Mesenchymal stem cell (in vitro differentiated cells and primary cell): ENCODE measurements at regions not wholly inside any gene's neighbourhood (a gene's known extent, or its start where the extent isn't known, plus 50 kb on each side); places are given as distances from the start of the nearest gene placed in this dataset.

ENCODE experiments used
- DNase-seq: peaks from one replicate; pipeline ENCODE4 v3.0.0-alpha.2; 2013
- H2AFZ ChIP-seq: one replicate; pipeline ENCODE4 v1.6.1; 2013; ENCODE audit warnings: low read depth, mild to moderate bottlenecking, control low read depth, inconsistent platforms, low read length, moderate library complexity
- H2AK5ac ChIP-seq: 2 replicates; pipeline ENCODE4 v1.6.1; 2013; ENCODE audit warnings: low read length, moderate library complexity, mild to moderate bottlenecking, inconsistent platforms; ENCODE audit not compliant: severe bottlenecking
- H2BK120ac ChIP-seq: one replicate; pipeline ENCODE4 v1.6.1; 2013; ENCODE audit warnings: low read depth, mild to moderate bottlenecking, inconsistent platforms, low read length, moderate library complexity
- H2BK12ac ChIP-seq, 2 experiments: one replicate each; pipeline ENCODE4 v1.6.1; 2013; ENCODE audit warnings: inconsistent platforms in 2 of 2, low read length in 2 of 2, mild to moderate bottlenecking in 2 of 2, moderate library complexity in 2 of 2, control low read depth in 1 of 2
- H2BK15ac ChIP-seq: one replicate; pipeline ENCODE4 v1.6.1; 2013; ENCODE audit warnings: mild to moderate bottlenecking, low read depth, inconsistent platforms; ENCODE audit not compliant: poor library complexity, severe bottlenecking
- H2BK5ac ChIP-seq: 2 replicates; pipeline ENCODE4 v1.6.1; 2013; ENCODE audit warnings: low read depth, mild to moderate bottlenecking, low read length, control low read depth, inconsistent platforms; ENCODE audit not compliant: poor library complexity, severe bottlenecking
- H3K14ac ChIP-seq, 2 experiments: one replicate each; pipeline ENCODE4 v1.6.1; 2013; ENCODE audit warnings: inconsistent platforms in 2 of 2, low read length in 2 of 2, control low read depth in 1 of 2, mild to moderate bottlenecking in 1 of 2, moderate library complexity in 1 of 2
- H3K18ac ChIP-seq, 2 experiments: one replicate each; pipeline ENCODE4 v1.6.1; 2013; ENCODE audit warnings: inconsistent platforms in 2 of 2, low read length in 2 of 2, control low read depth in 1 of 2, low read depth in 1 of 2, mild to moderate bottlenecking in 1 of 2
- H3K23ac ChIP-seq, 2 experiments: one replicate each; pipeline ENCODE4 v1.6.1; 2013; ENCODE audit warnings: inconsistent platforms in 2 of 2, low read length in 2 of 2, mild to moderate bottlenecking in 2 of 2, moderate library complexity in 2 of 2, control low read depth in 1 of 2
- H3K27ac ChIP-seq: 2 replicates; pipeline ENCODE4 v1.5.1; 2013; ENCODE audit warnings: mild to moderate bottlenecking, moderate library complexity, low read length, control low read depth, inconsistent platforms; ENCODE audit not compliant: poor library complexity, severe bottlenecking
- H3K27me3 ChIP-seq, 2 experiments: 2 replicates each; pipeline versions ENCODE4 v1.6.1 to v1.7.0; 2013; ENCODE audit warnings: low read length in 2 of 2, mild to moderate bottlenecking in 2 of 2, moderate library complexity in 2 of 2, control low read depth in 1 of 2, inconsistent platforms in 1 of 2; ENCODE audit not compliant: control insufficient read depth in 1 of 2, insufficient read depth in 1 of 2
- H3K36me3 ChIP-seq, 2 experiments: 2 replicates each; pipeline versions ENCODE4 v1.6.1 to v1.7.0; 2013; ENCODE audit warnings: low read length in 2 of 2, control low read depth in 1 of 2, inconsistent platforms in 1 of 2, low read depth in 1 of 2, mild to moderate bottlenecking in 1 of 2; ENCODE audit not compliant: insufficient read depth in 2 of 2, control insufficient read depth in 1 of 2
- H3K4ac ChIP-seq, 2 experiments: one replicate each; pipeline ENCODE4 v1.6.1; 2013; ENCODE audit warnings: inconsistent platforms in 2 of 2, low read length in 2 of 2, mild to moderate bottlenecking in 2 of 2, moderate library complexity in 2 of 2, control low read depth in 1 of 2, low read depth in 1 of 2
- H3K4me1 ChIP-seq: 2 replicates; pipeline ENCODE4 v1.6.1; 2013; ENCODE audit warnings: low read depth, low read length, control low read depth; ENCODE audit not compliant: control insufficient read depth, insufficient read depth
- H3K4me2 ChIP-seq: 2 replicates; pipeline ENCODE4 v1.6.1; 2013; ENCODE audit warnings: low read length, mild to moderate bottlenecking, inconsistent platforms; ENCODE audit not compliant: poor library complexity, severe bottlenecking
- H3K4me3 ChIP-seq, 2 experiments: 2 replicates each; pipeline versions ENCODE4 v1.5.1 to v1.7.0; 2013; ENCODE audit warnings: low read length in 2 of 2, mild to moderate bottlenecking in 2 of 2, control low read depth in 1 of 2, low read depth in 1 of 2; ENCODE audit not compliant: insufficient read depth in 1 of 2
- H3K79me1 ChIP-seq: replicated peaks from 2 replicates; pipeline ENCODE4 v1.6.1; 2013; ENCODE audit warnings: mild to moderate bottlenecking, control low read depth, low read length, inconsistent platforms; ENCODE audit not compliant: poor library complexity, severe bottlenecking
- H3K9ac ChIP-seq: 2 replicates; pipeline ENCODE4 v1.7.0; 2013; ENCODE audit warnings: mild to moderate bottlenecking, low read length, moderate library complexity
- H3K9me3 ChIP-seq: 2 replicates; pipeline ENCODE4 v1.7.0; 2013; ENCODE audit warnings: mild to moderate bottlenecking, low read length; ENCODE audit not compliant: control insufficient read depth
- H4K8ac ChIP-seq: one replicate; pipeline ENCODE4 v1.6.1; 2013; ENCODE audit warnings: inconsistent platforms, mild to moderate bottlenecking, low read length, moderate library complexity
- H4K91ac ChIP-seq: one replicate; pipeline ENCODE4 v1.6.1; 2013; ENCODE audit warnings: mild to moderate bottlenecking, low read length, inconsistent platforms
- WGBS: methylation state at CpG from one replicate; pipeline ENCODE4 v1.1.7; 2013; ENCODE audit warnings: mixed read lengths; 5-methylcytosine and 5-hydroxymethylcytosine counted together

GRCh38 chr6:119626884-119627619, 277.5 kb upstream of the MAN1A1 start:
- Histone ChIP-seq H2BK5ac (no peak overlapping the region), H2BK120ac (no peak overlapping the region), H2BK12ac (no peak overlapping the region), H3K4me1 (no peaks in the 10 kb centered on the region), H3K4me3 (no peak overlapping the region), H2AFZ (no peak overlapping the region), H3K27me3 (no peaks in the 10 kb centered on the region), H3K14ac (no peak overlapping the region), H3K79me1 (no peaks in the 10 kb centered on the region), H2AK5ac (no peak overlapping the region), H3K18ac (peak overlapping the region in 1 of 2 experiments; percentile 48), H4K8ac (no peak overlapping the region), H2BK15ac (no peak overlapping the region), H3K27ac (no peak overlapping the region), H3K9me3 (no peaks in the 10 kb centered on the region), H3K4me2 (no peak overlapping the region), H3K4ac (no peak overlapping the region), H3K36me3 (no peaks in the 10 kb centered on the region), H3K23ac (no peak overlapping the region), H3K9ac (peak overlapping the region; percentile 62), H4K91ac (no peak overlapping the region)
- DNase-seq: no peak
- WGBS: 96% methylated on average over 3 of the region's 4 CpGs

GRCh38 chr6:119620846-119621555, 271.4 kb upstream of the MAN1A1 start:
- H3K4me1 ChIP-seq: no peaks in the 10 kb centered on the region
- H3K27ac ChIP-seq: peak overlapping the region; percentile 83
- H4K91ac ChIP-seq: no peak overlapping the region
- no peak overlapping the region for H4K8ac ChIP-seq
- H3K9me3 ChIP-seq: no peaks in the 10 kb centered on the region
- no peak overlapping the region for H3K14ac ChIP-seq
- no peak overlapping the region for H2BK12ac ChIP-seq
- H3K4me3 ChIP-seq: peak overlapping the region in 1 of 2 experiments; percentile 11
- no peaks in the 10 kb centered on the region for H3K79me1 ChIP-seq
- no peak overlapping the region for H2BK5ac ChIP-seq
- peak overlapping the region; percentile 77 for H3K9ac ChIP-seq
- no peak overlapping the region for H3K4me2 ChIP-seq
- H2AFZ ChIP-seq: no peak overlapping the region
- H2BK15ac ChIP-seq: no peak overlapping the region
- peak overlapping the region in 1 of 2 experiments; percentile 62 for H3K18ac ChIP-seq
- H2AK5ac ChIP-seq: no peak overlapping the region
- peak; percentile 86 for DNase-seq
- H3K4ac ChIP-seq: no peak overlapping the region
- H3K27me3 ChIP-seq: no peaks in the 10 kb centered on the region
- WGBS: 0% methylated on average over 3 of the region's 4 CpGs
- no peak overlapping the region for H3K23ac ChIP-seq
- H2BK120ac ChIP-seq: peak overlapping the region; percentile 61
- H3K36me3 ChIP-seq: no peaks in the 10 kb centered on the region

- Histone ChIP-seq H3K36me3 (no peaks in the 10 kb centered on the region), H3K4ac (no peak overlapping the region), H2BK5ac (no peak overlapping the region), H3K27ac (no peak overlapping the region), H4K91ac (no peak overlapping the region), H4K8ac (no peak overlapping the region), H2BK120ac (no peak overlapping the region), H3K9ac (no peak overlapping the region), H2AFZ (no peak overlapping the region), H3K4me3 (no peak overlapping the region), H2BK15ac (peak overlapping the region; percentile 26), H2AK5ac (no peak overlapping the region), H3K4me1 (peaks cover 2% of the 10 kb centered on the region), H3K9me3 (no peaks in the 10 kb centered on the region), H3K79me1 (no peaks in the 10 kb centered on the region), H3K4me2 (no peak overlapping the region), H3K23ac (no peak overlapping the region), H2BK12ac (peak overlapping the region; percentile 77), H3K27me3 (no peaks in the 10 kb centered on the region), H3K18ac (peak overlapping the region in 1 of 2 experiments; percentile 14), H3K14ac (peak overlapping the region in 1 of 2 experiments; percentile 12)
- 70% methylated on average over 1 of the region's 1 CpG for WGBS
- no peak for DNase-seq
Measured at GRCh38 chr6:119614138-119614537, 264.6 kb upstream of the MAN1A1 start.

- Histone ChIP-seq H2AK5ac (no peak overlapping the region), H3K9me3 (no peaks in the 10 kb centered on the region), H3K4ac (no peak overlapping the region), H3K27ac (no peak overlapping the region), H2BK12ac (no peak overlapping the region), H3K23ac (no peak overlapping the region), H3K14ac (no peak overlapping the region), H3K4me1 (peaks cover 2% of the 10 kb centered on the region), H4K8ac (no peak overlapping the region), H3K27me3 (no peaks in the 10 kb centered on the region), H3K4me3 (no peak overlapping the region), H2AFZ (no peak overlapping the region), H3K9ac (no peak overlapping the region), H3K79me1 (no peaks in the 10 kb centered on the region), H2BK15ac (no peak overlapping the region), H2BK120ac (no peak overlapping the region), H2BK5ac (no peak overlapping the region), H4K91ac (no peak overlapping the region), H3K4me2 (no peak overlapping the region), H3K18ac (peak overlapping the region in 1 of 2 experiments; percentile 40), H3K36me3 (no peaks in the 10 kb centered on the region)
- DNase-seq: peak; percentile 22
Measured at GRCh38 chr6:119612911-119613381, 263.4 kb upstream of the MAN1A1 start.
